Hematopoietic multipotent progenitor cell treated with erythropoietin and hydrocortisone succinate and interleukin-3 and kit ligand, for 17 days (in vitro differentiated cells): ENCODE measurements at regions not wholly inside any gene's neighbourhood (a gene's known extent, or its start where the extent isn't known, plus 50 kb on each side); places are given as distances from the start of the nearest gene placed in this dataset.
"Not testable (repeated sequence)": the region's sequence is repeated elsewhere in the genome, so short reads cannot be mapped to it uniquely, and the experiment has no call there.

ENCODE experiments used
- DNase-seq: peaks from one replicate; pipeline ENCODE4 v3.0.0-alpha.2; 2015; ENCODE audit warnings: low spot score

- no peak for DNase-seq
Measured at GRCh38 chr11:110347660-110348059, 51.2 kb upstream of the RDX start.

- no peak for DNase-seq
Measured at GRCh38 chr11:110349138-110349996, 53.0 kb upstream of the RDX start.

- not testable (repeated sequence) for DNase-seq
Measured at GRCh38 chr11:110349997-110350383, 53.6 kb upstream of the RDX start.

GRCh38 chr11:110355011-110355744, 58.8 kb upstream of the RDX start:
- DNase-seq = no peak

GRCh38 chr11:110356762-110357671, 60.6 kb upstream of the RDX start:
- no peak for DNase-seq

- no peak for DNase-seq
Measured at GRCh38 chr11:110358336-110358735, 61.9 kb upstream of the RDX start.

GRCh38 chr11:110360781-110361408, 64.5 kb upstream of the RDX start:
- DNase-seq = not testable (repeated sequence)

- DNase-seq = no peak
Measured at GRCh38 chr11:110362971-110363509, 66.6 kb upstream of the RDX start.

GRCh38 chr11:110366291-110366690, 63.5 kb upstream of the FDX1 start:
- no peak for DNase-seq

- no peak for DNase-seq
Measured at GRCh38 chr11:110367571-110367970, 62.2 kb upstream of the FDX1 start.

GRCh38 chr11:110371084-110371483, 58.7 kb upstream of the FDX1 start:
- DNase-seq = no peak

GRCh38 chr11:110373051-110373702, 56.6 kb upstream of the FDX1 start:
- DNase-seq = no peak

- no peak for DNase-seq
Measured at GRCh38 chr11:110374921-110375320, 54.8 kb upstream of the FDX1 start.

- DNase-seq = no peak
Measured at GRCh38 chr11:110375351-110375750, 54.4 kb upstream of the FDX1 start.

- no peak for DNase-seq
Measured at GRCh38 chr11:110376021-110376420, 53.7 kb upstream of the FDX1 start.

- peak; percentile 29 for DNase-seq
Measured at GRCh38 chr11:110376711-110377324, 52.9 kb upstream of the FDX1 start.

GRCh38 chr11:110377434-110377833, 52.3 kb upstream of the FDX1 start:
- no peak for DNase-seq

- DNase-seq = no peak
Measured at GRCh38 chr11:110379261-110379660, 50.5 kb upstream of the FDX1 start.

- no peak for DNase-seq
Measured at GRCh38 chr11:110379936-110380335, 49.8 kb upstream of the FDX1 start.
